ENCODE measurements at regions not wholly inside any gene's neighbourhood (a gene's known extent, or its start where the extent isn't known, plus 50 kb on each side); places are given as distances from the start of the nearest gene placed in this dataset.
"Not testable (repeated sequence)": the region's sequence is repeated elsewhere in the genome, so short reads cannot be mapped to it uniquely, and the experiment has no call there.

GRCh38 chr1:217921126-217921904, 290.2 kb downstream of the SPATA17 start:
- no peak for DNase-seq

GRCh38 chr1:217924924-217925323, 293.8 kb downstream of the SPATA17 start:
- no peak for DNase-seq

GRCh38 chr1:217929213-217929885, 298.2 kb downstream of the SPATA17 start:
- no peak for DNase-seq

GRCh38 chr1:217943361-217943760, 312.2 kb downstream of the SPATA17 start:
- DNase-seq, result no peak

GRCh38 chr1:217944550-217944949, 313.4 kb downstream of the SPATA17 start:
- DNase-seq, result no peak

- DNase-seq, result no peak
Observed at GRCh38 chr1:217946511-217946910, 315.4 kb downstream of the SPATA17 start.

- DNase-seq, result no peak
Observed at GRCh38 chr1:217948741-217949140, 317.6 kb downstream of the SPATA17 start.

- DNase-seq, result no peak
Observed at GRCh38 chr1:217953330-217953729, 322.2 kb downstream of the SPATA17 start.

- DNase-seq, result no peak
Observed at GRCh38 chr1:217953922-217954321, 322.8 kb downstream of the SPATA17 start.

- no peak for DNase-seq
Observed at GRCh38 chr1:217955723-217956122, 324.6 kb downstream of the SPATA17 start.

- no peak for DNase-seq
Observed at GRCh38 chr1:217965156-217965786, 319.8 kb upstream of the RRP15 start.

GRCh38 chr1:217968085-217968484, 317.0 kb upstream of the RRP15 start:
- DNase-seq, result no peak

- no peak for DNase-seq
Observed at GRCh38 chr1:217969428-217969827, 315.7 kb upstream of the RRP15 start.

- DNase-seq, result no peak
Observed at GRCh38 chr1:217977943-217978342, 307.1 kb upstream of the RRP15 start.

- DNase-seq, result no peak
Observed at GRCh38 chr1:217981430-217981829, 303.7 kb upstream of the RRP15 start.

- no peak for DNase-seq
Observed at GRCh38 chr1:217982331-217983050, 302.6 kb upstream of the RRP15 start.

GRCh38 chr1:217983051-217983375, 302.1 kb upstream of the RRP15 start:
- no peak for DNase-seq

- no peak for DNase-seq
Observed at GRCh38 chr1:217985641-217986040, 299.5 kb upstream of the RRP15 start.

GRCh38 chr1:217989510-217989909, 295.6 kb upstream of the RRP15 start:
- DNase-seq, result no peak

GRCh38 chr1:217993439-217993838, 291.7 kb upstream of the RRP15 start:
- no peak for DNase-seq

- not testable (repeated sequence) for DNase-seq
Observed at GRCh38 chr1:218008296-218008695, 276.8 kb upstream of the RRP15 start.

- DNase-seq, result not testable (repeated sequence)
Observed at GRCh38 chr1:218015106-218015505, 270.0 kb upstream of the RRP15 start.

GRCh38 chr1:218024211-218024720, 260.8 kb upstream of the RRP15 start:
- no peak for DNase-seq

Data from NCI-H1092 (cell line).